GM19035 (cell line): ENCODE measurements at regions not wholly inside any gene's neighbourhood (a gene's known extent, or its start where the extent isn't known, plus 50 kb on each side); places are given as distances from the start of the nearest gene placed in this dataset.

Experiments used
- ATAC-seq: cut with Tn5 transposase; IDR thresholded peaks from one replicate; pipeline ENCODE4 v1.9.1; 2021; ENCODE audit not compliant: unreplicated experiment

GRCh38 chr5:20494706-20495105 lies 506.7 kb upstream of the CDH18 start:
- ATAC-seq: no peak

GRCh38 chr5:20486826-20487225 lies 498.8 kb upstream of the CDH18 start:
- ATAC-seq: no peak

GRCh38 chr5:20476016-20476415 lies 488.0 kb upstream of the CDH18 start:
- no peak for ATAC-seq

- no peak for ATAC-seq
Measured at GRCh38 chr5:20470997-20471396, 483.0 kb upstream of the CDH18 start.

- ATAC-seq: no peak
Measured at GRCh38 chr5:20469792-20470191, 481.8 kb upstream of the CDH18 start.

- no peak for ATAC-seq
Measured at GRCh38 chr5:20469390-20469789, 481.4 kb upstream of the CDH18 start.

GRCh38 chr5:20466512-20466911 lies 478.5 kb upstream of the CDH18 start:
- ATAC-seq: no peak

- no peak for ATAC-seq
Measured at GRCh38 chr5:20463206-20463605, 475.2 kb upstream of the CDH18 start.

- ATAC-seq: no peak
Measured at GRCh38 chr5:20446121-20446520, 458.1 kb upstream of the CDH18 start.

GRCh38 chr5:20445326-20445860 lies 457.4 kb upstream of the CDH18 start:
- no peak for ATAC-seq

GRCh38 chr5:20434786-20435185 lies 446.8 kb upstream of the CDH18 start:
- ATAC-seq: no peak

- no peak for ATAC-seq
Measured at GRCh38 chr5:20420991-20421595, 433.1 kb upstream of the CDH18 start.
